SH-SY5Y (cell line): ENCODE measurements at regions not wholly inside any gene's neighbourhood (a gene's known extent, or its start where the extent isn't known, plus 50 kb on each side); places are given as distances from the start of the nearest gene placed in this dataset.

Source experiments
- GATA2 ChIP-seq: IDR thresholded peaks from 2 replicates; pipeline ENCODE4 v1.6.1; 2011; ENCODE audit warnings: mild to moderate bottlenecking, low read depth, low read length
- GATA3 ChIP-seq: IDR thresholded peaks from 2 replicates; pipeline ENCODE4 v1.6.1; 2011; ENCODE audit warnings: low read depth, mild to moderate bottlenecking, low read length, moderate library complexity

- TF ChIP-seq GATA3: no peak
- TF ChIP-seq GATA2: no peak
Measured at GRCh38 chr2:3113122-3113521, 264.5 kb downstream of the EIPR1 start.
